CD4-positive, alpha-beta memory T cell (primary cell): ENCODE measurements at regions not wholly inside any gene's neighbourhood (a gene's known extent, or its start where the extent isn't known, plus 50 kb on each side); places are given as distances from the start of the nearest gene placed in this dataset.

Experiments
- CTCF ChIA-PET: fragments of 350-600 bp; sonication (Branson Sonifier 250); formaldehyde crosslinking; loops from one replicate; lab custom pipeline; 2021; ENCODE audit warnings: inconsistent platforms; ENCODE audit not compliant: partially characterized antibody; lab: Charles Lee
- POLR2A ChIA-PET: fragments of 350-600 bp; sonication (Branson Sonifier 250); formaldehyde crosslinking; loops from one replicate; lab custom pipeline; 2021; ENCODE audit not compliant: partially characterized antibody; lab: Charles Lee
- DNase-seq, 5 donors: peaks; one replicate each; pipeline versions ENCODE4 v3.0.0 to v3.0.0-alpha.2; 2020 to 2022; ENCODE audit warnings: mixed read lengths in 1 of 5
- H3K27ac ChIP-seq: one replicate; pipeline ENCODE4 v1.7.0; 2013; ENCODE audit warnings: low read depth, low read length
- H3K27me3 ChIP-seq: 2 replicates; pipeline ENCODE4 v1.7.0; 2013; ENCODE audit warnings: mild to moderate bottlenecking, low read length, moderate library complexity; ENCODE audit not compliant: insufficient read depth
- H3K36me3 ChIP-seq: 2 replicates; pipeline ENCODE4 v1.7.0; 2013; ENCODE audit warnings: mild to moderate bottlenecking, low read length, moderate library complexity; ENCODE audit not compliant: insufficient read depth
- H3K4me1 ChIP-seq: 2 replicates; pipeline ENCODE4 v1.7.0; 2013; ENCODE audit warnings: mild to moderate bottlenecking, low read length, moderate library complexity; ENCODE audit not compliant: insufficient read depth
- H3K4me3 ChIP-seq, 2 donors: one replicate each; pipeline ENCODE4 v1.7.0; 2013; ENCODE audit warnings: low read length in 2 of 2, mild to moderate bottlenecking in 1 of 2
- H3K9me3 ChIP-seq, 2 donors: one replicate each; pipeline ENCODE4 v1.7.0; 2013; ENCODE audit warnings: low read length in 2 of 2, control low read depth in 1 of 2; ENCODE audit not compliant: control insufficient read depth in 1 of 2
- H3K27ac Mint-ChIP-seq, 7 donors: one replicate each; pipeline ENCODE4 v1.8.0; 2020 to 2021; ENCODE audit warnings: mixed read lengths in 7 of 7, mild to moderate bottlenecking in 6 of 7, inconsistent platforms in 3 of 7, moderate library complexity in 3 of 7
- H3K27me3 Mint-ChIP-seq, 2 donors: one replicate each; pipeline ENCODE4 v1.8.0; 2020 to 2021; ENCODE audit warnings: mixed read lengths in 2 of 2
- H3K36me3 Mint-ChIP-seq, 2 donors: one replicate each; pipeline ENCODE4 v1.8.0; 2020 to 2021; ENCODE audit warnings: mixed read lengths in 2 of 2, inconsistent platforms in 1 of 2, mild to moderate bottlenecking in 1 of 2
- H3K4me1 Mint-ChIP-seq, 4 donors: one replicate each; pipeline ENCODE4 v1.8.0; 2020 to 2021; ENCODE audit warnings: mixed read lengths in 4 of 4, mild to moderate bottlenecking in 1 of 4
- H3K4me3 Mint-ChIP-seq, 8 donors: one replicate each; pipeline ENCODE4 v1.8.0; 2020 to 2021; ENCODE audit warnings: mixed read lengths in 8 of 8, mild to moderate bottlenecking in 7 of 8, moderate library complexity in 6 of 8, inconsistent platforms in 3 of 8
- H3K9me3 Mint-ChIP-seq, 8 donors: one replicate each; pipeline ENCODE4 v1.8.0; 2020 to 2021; ENCODE audit warnings: mixed read lengths in 8 of 8, mild to moderate bottlenecking in 5 of 8, inconsistent platforms in 3 of 8, moderate library complexity in 1 of 8
- intact Hi-C: fragments of 100-400 bp; cut with micrococcal nuclease; formaldehyde crosslinking; loops from one replicate; pipeline ENCODE4 v1.15.1; 2023

GRCh38 chr10:7045891-7046599 is 364.8 kb downstream of the SFMBT2 start:
- H3K4me1 Mint-ChIP-seq = peaks cover 20 to 54% (median 34%) of the 10 kb centered on the region in 4 donors
- ChIA-PET POLR2A (interaction anchor here (1.0 kb wide), 1 partner anchor 8 kb away, joined by 3 read pairs; no protein-coding TSS in a partner anchor), CTCF (interaction anchor here (1.1 kb wide), 1 partner anchor 123 kb away, joined by 3 read pairs; no protein-coding TSS in a partner anchor)
- peaks cover 0 to 3% of the 10 kb centered on the region in 2 donors for H3K36me3 Mint-ChIP-seq
- H3K4me1 ChIP-seq = peaks cover 36% of the 10 kb centered on the region
- H3K4me3 Mint-ChIP-seq = peak overlapping the region in 5 of 8 donors; percentile 28 to 70 (median 31)
- no peak overlapping the region for H3K27ac ChIP-seq
- H3K36me3 ChIP-seq = no peaks in the 10 kb centered on the region
- no peaks in the 10 kb centered on the region for H3K9me3 ChIP-seq
- H3K9me3 Mint-ChIP-seq = peaks cover 0 to 15% (median 5%) of the 10 kb centered on the region in 8 donors
- DNase-seq = peak in 4 of 5 donors; percentile 38 to 47 (median 45)
- H3K27ac Mint-ChIP-seq = peak overlapping the region in 3 of 7 donors; percentile 16 to 43 (median 19)
- no peaks in the 10 kb centered on the region for H3K27me3 ChIP-seq
- no peak overlapping the region for H3K4me3 ChIP-seq
- peaks cover 0 to 2% of the 10 kb centered on the region in 2 donors for H3K27me3 Mint-ChIP-seq
- intact Hi-C loops = no loop called here

- intact Hi-C loops = no loop called here
- Mint-ChIP-seq H3K27ac (no peak overlapping the region), H3K36me3 (no peaks in the 10 kb centered on the region), H3K4me3 (no peak overlapping the region), H3K27me3 (peaks cover 0 to 2% of the 10 kb centered on the region in 2 donors), H3K4me1 (peaks cover 20 to 61% (median 34%) of the 10 kb centered on the region in 4 donors), H3K9me3 (peaks cover 0 to 4% (median 0%) of the 10 kb centered on the region in 8 donors)
- Histone ChIP-seq H3K27me3 (no peaks in the 10 kb centered on the region), H3K4me3 (no peak overlapping the region), H3K9me3 (no peaks in the 10 kb centered on the region), H3K27ac (no peak overlapping the region), H3K4me1 (peaks cover 35% of the 10 kb centered on the region), H3K36me3 (no peaks in the 10 kb centered on the region)
- ChIA-PET POLR2A (no interaction called here), CTCF (interaction anchor here (1.3 kb wide), 1 partner anchor 13 kb away, joined by 3 read pairs; no protein-coding TSS in a partner anchor)
- DNase-seq = no peak
Measured at GRCh38 chr10:7043055-7043653, 367.7 kb downstream of the SFMBT2 start.

GRCh38 chr10:7042419-7043054 is 368.3 kb downstream of the SFMBT2 start:
- Mint-ChIP-seq H3K4me1 (peaks cover 20 to 55% (median 31%) of the 10 kb centered on the region in 4 donors), H3K27me3 (peaks cover 0 to 2% of the 10 kb centered on the region in 2 donors), H3K36me3 (no peaks in the 10 kb centered on the region), H3K9me3 (peaks cover 0 to 3% (median 0%) of the 10 kb centered on the region in 8 donors), H3K27ac (no peak overlapping the region), H3K4me3 (no peak overlapping the region)
- H3K36me3 ChIP-seq = no peaks in the 10 kb centered on the region
- no peaks in the 10 kb centered on the region for H3K9me3 ChIP-seq
- ChIA-PET POLR2A (no interaction called here), CTCF (interaction anchor here (1.3 kb wide), 1 partner anchor 14 kb away, joined by 3 read pairs; no protein-coding TSS in a partner anchor)
- no peaks in the 10 kb centered on the region for H3K27me3 ChIP-seq
- H3K4me1 ChIP-seq = peaks cover 29% of the 10 kb centered on the region
- no peak overlapping the region for H3K27ac ChIP-seq
- intact Hi-C loops = no loop called here
- no peak overlapping the region for H3K4me3 ChIP-seq
- no peak for DNase-seq

GRCh38 chr10:7042000-7042399 is 368.8 kb downstream of the SFMBT2 start:
- no peaks in the 10 kb centered on the region for H3K36me3 ChIP-seq
- ChIA-PET POLR2A (no interaction called here), CTCF (no interaction called here)
- Mint-ChIP-seq H3K27me3 (peaks cover 0 to 2% of the 10 kb centered on the region in 2 donors), H3K4me3 (no peak overlapping the region), H3K9me3 (peaks cover 0 to 3% (median 0%) of the 10 kb centered on the region in 8 donors), H3K36me3 (no peaks in the 10 kb centered on the region), H3K27ac (peak overlapping the region in 1 of 7 donors; percentile 21), H3K4me1 (peaks cover 19 to 50% (median 26%) of the 10 kb centered on the region in 4 donors)
- no peak for DNase-seq
- no peaks in the 10 kb centered on the region for H3K27me3 ChIP-seq
- intact Hi-C loops = no loop called here
- H3K9me3 ChIP-seq = no peaks in the 10 kb centered on the region
- no peak overlapping the region for H3K4me3 ChIP-seq
- H3K27ac ChIP-seq = no peak overlapping the region
- peaks cover 24% of the 10 kb centered on the region for H3K4me1 ChIP-seq

GRCh38 chr10:7040681-7041080 is 370.2 kb downstream of the SFMBT2 start:
- H3K9me3 Mint-ChIP-seq = peaks cover 0 to 3% (median 0%) of the 10 kb centered on the region in 8 donors
- H3K27ac Mint-ChIP-seq = no peak overlapping the region
- intact Hi-C loops = no loop called here
- H3K27ac ChIP-seq = no peak overlapping the region
- H3K4me3 ChIP-seq = no peak overlapping the region
- no peak overlapping the region for H3K4me3 Mint-ChIP-seq
- ChIA-PET CTCF (no interaction called here), POLR2A (no interaction called here)
- no peaks in the 10 kb centered on the region for H3K9me3 ChIP-seq
- H3K4me1 ChIP-seq = peaks cover 14% of the 10 kb centered on the region
- H3K4me1 Mint-ChIP-seq = peaks cover 11 to 45% (median 15%) of the 10 kb centered on the region in 4 donors
- DNase-seq = no peak
- H3K27me3 Mint-ChIP-seq = peaks cover 0 to 2% of the 10 kb centered on the region in 2 donors
- H3K36me3 Mint-ChIP-seq = no peaks in the 10 kb centered on the region
- no peaks in the 10 kb centered on the region for H3K36me3 ChIP-seq
- H3K27me3 ChIP-seq = no peaks in the 10 kb centered on the region

- no peak overlapping the region for H3K27ac ChIP-seq
- intact Hi-C loops = no loop called here
- CTCF ChIA-PET = interaction anchor here (1.8 kb wide), 1 partner anchor 14 kb away, joined by 4 read pairs; no protein-coding TSS in a partner anchor
- peaks cover 0 to 2% (median 0%) of the 10 kb centered on the region in 8 donors for H3K9me3 Mint-ChIP-seq
- no peaks in the 10 kb centered on the region for H3K36me3 Mint-ChIP-seq
- POLR2A ChIA-PET = no interaction called here
- H3K9me3 ChIP-seq = no peaks in the 10 kb centered on the region
- H3K4me3 Mint-ChIP-seq = no peak overlapping the region
- peaks cover 9 to 45% (median 14%) of the 10 kb centered on the region in 4 donors for H3K4me1 Mint-ChIP-seq
- no peaks in the 10 kb centered on the region for H3K36me3 ChIP-seq
- no peak overlapping the region for H3K4me3 ChIP-seq
- no peak for DNase-seq
- H3K4me1 ChIP-seq = peaks cover 15% of the 10 kb centered on the region
- H3K27me3 ChIP-seq = no peaks in the 10 kb centered on the region
- H3K27me3 Mint-ChIP-seq = peaks cover 0 to 2% of the 10 kb centered on the region in 2 donors
- H3K27ac Mint-ChIP-seq = no peak overlapping the region
Measured at GRCh38 chr10:7039859-7040258, 371.0 kb downstream of the SFMBT2 start.

- Histone ChIP-seq H3K4me1 (peaks cover 18% of the 10 kb centered on the region), H3K36me3 (no peaks in the 10 kb centered on the region), H3K27ac (no peak overlapping the region), H3K9me3 (no peaks in the 10 kb centered on the region), H3K27me3 (no peaks in the 10 kb centered on the region), H3K4me3 (no peak overlapping the region)
- Mint-ChIP-seq H3K9me3 (no peaks in the 10 kb centered on the region), H3K27me3 (peaks cover 0 to 2% of the 10 kb centered on the region in 2 donors), H3K27ac (peak overlapping the region in 1 of 7 donors; percentile 29), H3K4me1 (peaks cover 3 to 43% (median 15%) of the 10 kb centered on the region in 4 donors), H3K4me3 (no peak overlapping the region), H3K36me3 (no peaks in the 10 kb centered on the region)
- CTCF ChIA-PET = interaction anchor here (1.8 kb wide), 1 partner anchor 12 kb away, joined by 4 read pairs; no protein-coding TSS in a partner anchor
- POLR2A ChIA-PET = no interaction called here
- DNase-seq = no peak
- intact Hi-C loops = no loop called here
Measured at GRCh38 chr10:7038416-7038815, 372.4 kb downstream of the SFMBT2 start.
